IPS-18c (cell line): ENCODE measurements at regions not wholly inside any gene's neighbourhood (a gene's known extent, or its start where the extent isn't known, plus 50 kb on each side); places are given as distances from the start of the nearest gene placed in this dataset.

Source experiments
- H3K4me3 ChIP-seq: 2 replicates; pipeline ENCODE4 v1.7.0; 2013; ENCODE audit warnings: low read depth, mild to moderate bottlenecking, low read length, moderate library complexity; ENCODE audit not compliant: insufficient read depth
- H3K9me3 ChIP-seq: one replicate; pipeline ENCODE4 v1.6.1; 2013; ENCODE audit warnings: mild to moderate bottlenecking, low read length, moderate library complexity; ENCODE audit not compliant: control insufficient read depth, insufficient read depth

DNA sequence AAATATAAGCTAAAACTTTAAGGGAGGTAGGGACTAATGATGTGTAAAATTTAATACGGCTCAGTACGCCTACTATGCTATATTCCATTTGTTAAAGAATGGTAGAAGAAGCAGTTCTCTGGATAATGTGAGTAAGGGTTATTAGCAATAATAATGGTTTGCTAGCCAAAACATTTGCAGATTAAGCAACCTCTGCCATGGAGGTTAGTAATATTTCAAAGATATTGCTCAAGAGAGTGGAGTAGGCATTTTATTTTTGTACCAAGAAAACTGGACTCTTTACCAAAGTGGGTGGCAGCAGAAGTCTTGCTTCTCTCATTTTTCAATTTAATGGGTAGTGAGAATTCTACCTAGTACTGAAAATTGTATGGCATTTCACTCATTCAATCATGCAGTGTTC lies 158.9 kb upstream of the TMEM106B start:
- Histone ChIP-seq H3K4me3 (no peak overlapping the region), H3K9me3 (no peaks in the 10 kb centered on the region)

DNA sequence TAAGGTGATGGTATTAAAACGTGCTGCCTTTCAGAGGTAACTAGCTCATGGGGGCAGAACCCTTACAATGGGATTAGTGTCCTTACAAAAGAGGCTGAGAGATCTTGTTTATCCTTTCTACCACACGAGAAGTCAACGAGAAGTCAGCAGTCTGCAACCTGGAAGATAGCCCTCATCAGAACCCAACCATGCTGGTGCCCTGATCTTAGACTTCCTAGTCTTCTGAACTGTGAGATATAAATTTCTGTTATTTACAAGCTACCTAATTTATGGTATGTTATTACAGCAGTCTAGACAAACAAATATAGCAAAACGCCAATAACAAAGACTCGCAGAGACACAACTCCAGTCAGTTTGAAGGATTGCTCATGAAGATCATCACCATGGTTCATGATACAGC lies 157.5 kb upstream of the TMEM106B start:
- Histone ChIP-seq H3K9me3 (no peaks in the 10 kb centered on the region), H3K4me3 (no peak overlapping the region)

DNA sequence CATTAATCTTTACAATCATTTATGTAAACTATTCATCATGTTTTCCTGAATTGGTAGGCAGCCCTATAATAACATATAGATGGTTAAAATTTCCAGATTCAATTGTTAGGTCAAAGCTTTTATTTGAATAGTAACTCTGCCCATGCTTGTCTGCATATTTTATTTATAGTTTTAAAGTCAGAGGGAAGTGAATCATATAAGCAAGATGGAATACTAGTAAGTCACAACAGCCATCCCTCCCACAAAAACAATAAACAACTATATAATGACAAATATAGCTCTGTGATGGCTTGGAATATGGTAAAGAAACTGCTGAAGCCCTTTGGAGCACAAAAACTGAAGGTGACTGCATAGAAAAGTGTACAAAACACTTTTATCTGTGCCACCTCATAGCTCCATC lies 156.3 kb upstream of the TMEM106B start:
- Histone ChIP-seq H3K9me3 (no peaks in the 10 kb centered on the region), H3K4me3 (no peak overlapping the region)

DNA sequence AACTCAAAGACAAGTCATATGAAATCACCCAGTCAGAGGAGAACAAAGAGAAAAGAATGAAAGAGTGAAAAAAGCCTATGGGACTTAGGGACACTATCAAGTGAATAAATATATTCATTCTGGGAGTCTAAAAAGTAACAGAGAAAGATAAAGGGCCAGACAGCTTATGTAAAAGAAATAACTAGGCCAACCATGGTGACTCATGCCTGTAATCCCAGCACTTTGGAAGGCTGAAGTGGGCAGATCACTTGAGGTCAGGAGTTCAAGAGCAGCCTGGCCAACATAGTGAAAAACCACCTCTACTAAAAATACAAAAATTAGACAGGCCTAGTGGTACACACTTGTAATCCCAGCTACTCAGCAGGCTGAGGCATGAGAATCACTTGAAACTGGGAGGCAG lies 154.7 kb upstream of the TMEM106B start:
- H3K4me3 ChIP-seq = no peak overlapping the region
- no peaks in the 10 kb centered on the region for H3K9me3 ChIP-seq

DNA sequence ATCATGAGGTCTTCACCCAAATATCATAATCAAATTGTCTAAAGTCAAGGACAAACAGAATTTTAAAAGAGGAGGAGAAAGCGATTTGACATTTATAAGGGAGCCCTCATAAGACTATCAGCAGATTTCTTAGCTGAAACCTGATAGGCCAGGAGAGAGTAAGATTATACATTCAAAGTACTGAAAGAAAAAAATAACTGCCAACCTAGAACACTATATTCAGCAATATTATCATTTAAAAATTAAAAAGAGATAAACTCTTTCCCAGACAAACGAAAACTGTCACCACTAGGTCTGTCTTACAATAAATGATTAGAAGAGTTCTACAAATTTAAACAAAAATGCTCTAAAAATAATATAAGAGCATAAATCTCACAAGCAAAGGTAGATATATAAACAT lies 154.1 kb upstream of the TMEM106B start:
- Histone ChIP-seq H3K4me3 (no peak overlapping the region), H3K9me3 (no peaks in the 10 kb centered on the region)

DNA sequence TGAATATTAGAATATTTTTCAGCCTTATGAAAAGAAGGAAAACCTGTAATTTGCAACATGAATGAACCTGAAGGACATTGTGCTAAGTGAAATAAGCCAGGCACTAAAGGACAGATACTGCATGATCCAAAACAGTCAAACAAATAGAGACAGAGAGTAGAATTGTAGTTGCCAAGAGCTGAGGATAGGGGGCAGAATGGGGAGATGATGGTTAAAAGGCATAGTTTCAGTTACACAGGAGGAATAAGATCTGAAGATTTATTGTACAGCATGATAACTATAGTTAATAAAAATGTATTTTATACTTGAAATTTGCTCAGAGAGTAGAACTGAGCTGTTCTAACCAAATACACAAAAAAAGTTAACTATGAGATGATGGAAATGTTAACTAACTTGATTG lies 149.0 kb upstream of the TMEM106B start:
- H3K4me3 ChIP-seq = no peak overlapping the region
- H3K9me3 ChIP-seq = no peaks in the 10 kb centered on the region

DNA sequence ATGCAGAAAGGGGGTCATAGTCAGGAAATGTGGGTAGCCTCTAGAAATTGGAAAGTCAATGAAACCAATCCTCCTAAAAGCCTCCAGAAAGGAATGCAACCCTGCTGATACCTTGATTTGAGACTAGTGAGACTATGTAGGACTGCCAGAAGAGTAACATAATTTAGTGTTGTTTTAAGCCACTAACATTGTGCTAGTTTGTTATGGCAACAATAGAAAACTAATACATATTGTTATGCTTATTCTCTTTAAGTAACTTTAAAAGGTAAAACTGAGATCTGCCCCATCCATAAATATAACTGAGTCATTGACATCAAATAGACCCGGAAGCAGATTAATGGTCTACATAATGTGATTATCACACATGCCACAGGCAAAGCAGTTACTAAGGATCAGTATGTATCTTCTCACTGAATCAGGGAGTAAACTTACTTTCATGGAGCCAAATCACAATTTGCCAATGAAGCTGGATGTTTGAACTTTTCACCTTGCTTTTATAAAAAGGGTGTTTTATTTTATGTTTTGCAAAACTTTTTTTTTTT lies 146.4 kb upstream of the TMEM106B start:
- no peaks in the 10 kb centered on the region for H3K9me3 ChIP-seq
- no peak overlapping the region for H3K4me3 ChIP-seq

DNA sequence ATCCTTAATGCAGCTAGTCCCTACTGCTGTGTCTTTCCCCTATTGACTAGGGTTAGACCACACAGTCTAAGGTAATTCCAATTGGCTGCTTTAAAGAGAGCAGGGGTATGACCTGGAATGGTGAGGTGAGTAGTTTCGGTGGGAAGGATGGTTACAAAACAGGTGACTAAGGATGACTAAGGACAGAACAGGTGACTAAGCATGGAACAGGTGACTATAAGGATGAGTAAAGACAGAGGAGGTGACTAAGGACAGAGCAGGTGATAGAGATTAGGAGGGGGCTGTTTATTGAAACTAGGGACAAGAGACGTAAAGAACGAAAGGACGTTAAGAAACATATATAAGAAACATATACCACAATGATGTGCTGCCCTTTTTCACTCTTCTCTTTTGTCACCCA lies 145.1 kb upstream of the TMEM106B start:
- Histone ChIP-seq H3K9me3 (no peaks in the 10 kb centered on the region), H3K4me3 (no peak overlapping the region)

DNA sequence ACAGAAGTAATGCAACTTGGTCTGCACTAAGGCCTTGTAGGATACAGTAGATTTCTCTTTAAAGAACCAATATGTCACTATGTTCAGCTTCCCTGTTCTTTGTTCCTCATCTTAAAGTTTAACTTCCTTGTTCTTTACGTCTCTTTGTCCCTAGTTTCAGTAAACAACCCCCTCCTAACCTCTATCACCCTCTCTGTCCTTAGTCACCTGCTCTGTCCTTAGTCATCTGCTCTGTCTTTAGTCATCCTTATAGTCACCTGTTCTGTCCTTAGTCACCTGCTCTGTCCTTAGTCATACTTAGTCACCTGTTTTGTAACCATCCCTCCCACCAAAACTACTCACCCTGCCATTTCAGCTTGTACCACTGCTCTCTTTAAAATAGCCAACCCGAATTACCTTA lies 144.6 kb upstream of the TMEM106B start:
- H3K9me3 ChIP-seq = no peaks in the 10 kb centered on the region
- H3K4me3 ChIP-seq = no peak overlapping the region

DNA sequence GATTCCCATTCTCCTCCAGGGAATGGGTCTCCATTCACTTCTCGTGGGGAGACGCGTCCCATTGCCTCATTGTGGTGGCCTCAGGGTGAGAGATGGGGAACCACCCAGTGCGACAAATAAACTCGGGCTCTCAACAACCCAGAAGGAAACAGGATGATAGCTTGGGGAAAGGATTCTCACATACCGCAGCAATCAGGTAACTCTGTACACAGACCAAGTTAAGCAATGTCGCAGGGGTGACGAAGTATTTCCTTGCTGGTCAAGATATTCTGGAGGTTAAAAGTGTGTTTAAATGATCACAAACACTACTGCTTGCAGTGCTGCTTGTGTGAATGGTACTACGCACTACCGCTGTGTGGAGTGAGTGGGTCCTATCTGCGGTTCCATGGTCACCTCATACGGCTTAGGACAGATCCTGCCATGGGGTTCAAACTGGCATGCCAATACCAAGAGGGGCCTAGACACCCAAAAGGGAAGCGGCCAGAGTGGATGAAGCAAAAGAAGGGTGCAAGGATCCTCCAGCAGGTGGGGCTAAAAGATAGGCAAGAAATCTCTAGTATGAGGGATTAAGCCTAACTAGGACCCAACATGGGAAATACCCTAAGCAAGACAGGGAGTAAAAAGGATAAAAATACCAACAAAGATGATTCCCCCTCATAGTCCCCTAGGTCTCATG lies 143.8 kb upstream of the TMEM106B start:
- H3K4me3 ChIP-seq = no peak overlapping the region
- no peaks in the 10 kb centered on the region for H3K9me3 ChIP-seq

DNA sequence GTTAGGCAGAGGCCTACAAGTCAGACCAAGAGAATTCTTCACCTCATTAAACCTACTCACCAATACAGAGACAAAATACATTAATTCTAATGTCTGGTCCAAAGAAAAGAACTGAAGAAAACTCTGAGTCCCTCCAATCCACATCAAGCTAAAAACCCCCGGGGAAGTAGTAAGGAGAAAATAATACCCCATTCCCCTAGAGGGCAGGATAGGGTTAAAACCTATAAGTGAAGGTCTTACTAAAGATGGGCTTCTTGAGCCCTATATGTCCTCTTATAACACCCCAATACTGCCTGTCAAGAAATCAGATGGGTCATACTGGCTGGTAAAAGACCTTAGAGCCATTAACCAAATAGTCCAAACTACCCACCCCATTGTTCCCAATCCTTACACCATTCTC lies 141.3 kb upstream of the TMEM106B start:
- peaks cover 3% of the 10 kb centered on the region for H3K9me3 ChIP-seq

DNA sequence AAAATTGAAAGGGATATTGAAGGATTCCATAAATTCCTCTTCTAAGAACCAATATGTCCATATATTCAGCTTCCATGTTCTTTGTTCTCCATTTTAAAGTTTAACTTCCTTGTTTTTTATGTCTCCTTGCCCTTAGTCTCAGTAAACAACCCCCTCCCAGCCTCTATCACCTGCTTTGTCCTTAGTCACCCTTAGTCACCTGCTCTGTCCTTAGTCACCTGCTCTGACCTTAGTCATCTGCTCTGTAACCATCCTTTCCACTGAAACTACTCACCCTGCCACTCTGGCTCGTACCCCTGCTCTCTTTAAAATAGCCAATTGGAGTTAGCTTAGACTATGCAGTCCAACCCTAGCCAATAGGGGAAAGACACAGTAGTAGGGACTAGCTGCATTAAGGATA lies 136.2 kb upstream of the TMEM106B start:
- Histone ChIP-seq H3K9me3 (peaks cover 11% of the 10 kb centered on the region), H3K4me3 (no peak overlapping the region)

More for the DNA sequence above, 141.3 kb upstream of the TMEM106B start:
- no peak overlapping the region for H3K4me3 ChIP-seq

DNA sequence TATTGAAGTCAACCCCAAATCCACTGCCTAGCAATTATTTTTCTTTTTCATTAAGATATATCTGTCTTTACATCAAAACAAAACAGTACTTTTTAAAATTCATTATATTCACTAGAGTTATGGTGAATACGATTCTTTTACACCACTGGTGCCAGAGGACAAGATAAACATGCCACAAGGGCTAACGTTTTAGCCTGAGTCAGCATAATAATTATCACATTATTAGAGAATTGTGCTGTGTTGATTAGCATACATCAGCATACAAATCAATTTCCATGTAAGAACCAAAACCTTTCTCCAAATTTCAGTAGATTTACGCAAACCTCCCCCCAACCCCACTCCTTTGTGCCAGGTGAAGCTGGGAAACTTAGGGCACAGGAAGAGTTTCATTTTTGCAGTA lies 131.1 kb upstream of the TMEM106B start:
- Histone ChIP-seq H3K4me3 (no peak overlapping the region), H3K9me3 (peaks cover 6% of the 10 kb centered on the region)

DNA sequence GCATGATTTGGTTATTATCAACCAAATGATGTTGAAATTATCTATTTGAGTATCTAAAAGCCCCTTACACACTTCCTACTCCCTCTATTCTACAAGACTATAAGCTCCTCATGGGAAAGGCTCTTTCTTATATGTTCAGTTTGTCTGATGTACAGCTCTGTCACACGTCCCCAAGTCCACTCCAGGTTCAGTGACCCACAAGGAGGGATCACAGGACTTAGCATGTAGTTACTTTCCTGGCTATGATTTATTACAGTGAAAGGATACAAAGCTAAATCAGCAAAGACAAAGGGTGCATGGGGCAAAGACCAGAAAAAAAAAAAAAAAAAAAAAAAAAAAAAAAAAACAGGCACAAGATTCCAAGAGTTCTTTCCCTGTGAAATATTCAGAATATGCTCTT lies 125.6 kb upstream of the TMEM106B start:
- H3K4me3 ChIP-seq = no peak overlapping the region

DNA sequence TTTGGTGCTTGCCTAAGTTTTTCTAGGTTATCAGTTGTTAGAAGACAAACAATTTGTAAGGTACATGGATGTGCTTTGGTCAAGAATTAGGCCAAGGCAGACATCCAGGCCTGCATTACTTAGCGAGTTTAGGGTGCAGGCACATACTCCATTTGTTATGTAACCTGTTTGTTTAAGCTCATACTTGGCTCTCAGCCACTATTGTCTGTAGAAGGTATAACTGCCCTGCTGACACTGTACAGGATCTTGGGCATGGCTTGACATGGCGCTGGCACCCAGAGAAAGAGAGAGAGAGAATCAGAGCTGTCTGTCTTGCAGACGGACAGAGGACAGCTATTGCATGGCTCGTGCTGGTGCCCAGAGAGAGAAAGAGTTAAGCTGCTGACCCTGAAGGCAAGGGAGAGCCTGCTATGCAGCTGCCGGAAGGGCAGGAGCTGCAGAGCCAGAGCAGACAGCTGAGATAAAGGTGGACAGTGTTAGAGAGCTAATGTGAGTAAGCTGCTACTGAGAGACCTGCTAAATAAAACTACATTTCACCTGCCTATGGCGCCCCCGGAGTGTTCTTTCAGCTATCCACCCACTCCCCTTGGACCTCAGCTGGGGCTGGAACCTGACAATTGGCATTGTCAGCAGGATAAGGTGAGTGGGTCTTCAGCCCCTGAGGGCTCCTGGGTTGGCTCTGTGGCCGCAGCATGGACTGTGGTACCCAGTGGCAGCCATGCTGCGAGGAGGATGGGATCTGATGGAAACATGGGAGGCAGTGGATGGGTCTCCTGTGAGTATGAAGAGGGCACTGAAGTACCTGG lies 120.9 kb upstream of the TMEM106B start:
- H3K4me3 ChIP-seq = no peak overlapping the region

More for the DNA sequence above, 125.6 kb upstream of the TMEM106B start:
- H3K9me3 ChIP-seq = no peaks in the 10 kb centered on the region

DNA sequence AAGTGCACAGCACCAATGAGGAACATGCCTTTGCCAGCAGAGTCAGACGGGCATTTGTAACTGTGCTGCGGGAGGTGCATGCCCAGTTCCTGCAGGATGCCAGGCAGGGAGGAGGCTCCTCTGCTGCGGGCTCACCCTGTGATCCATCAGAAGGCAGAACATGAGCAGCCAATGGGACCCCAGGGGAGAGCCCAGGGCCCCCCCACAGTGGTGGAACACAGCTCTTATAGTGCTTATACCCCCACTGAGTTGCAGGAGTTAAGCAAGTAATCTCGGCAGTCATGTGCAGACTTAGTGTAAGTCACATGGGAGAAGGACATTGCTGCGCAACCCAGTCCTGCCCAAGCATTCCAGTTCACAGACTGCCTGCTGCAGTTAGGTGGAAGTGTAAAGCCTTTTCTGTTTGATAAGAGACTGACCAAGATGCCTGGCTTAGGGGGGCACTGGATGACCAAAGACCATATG lies 120.3 kb upstream of the TMEM106B start:
- no peaks in the 10 kb centered on the region for H3K9me3 ChIP-seq
- no peak overlapping the region for H3K4me3 ChIP-seq

More for the DNA sequence above, 120.9 kb upstream of the TMEM106B start:
- H3K9me3 ChIP-seq = no peaks in the 10 kb centered on the region

DNA sequence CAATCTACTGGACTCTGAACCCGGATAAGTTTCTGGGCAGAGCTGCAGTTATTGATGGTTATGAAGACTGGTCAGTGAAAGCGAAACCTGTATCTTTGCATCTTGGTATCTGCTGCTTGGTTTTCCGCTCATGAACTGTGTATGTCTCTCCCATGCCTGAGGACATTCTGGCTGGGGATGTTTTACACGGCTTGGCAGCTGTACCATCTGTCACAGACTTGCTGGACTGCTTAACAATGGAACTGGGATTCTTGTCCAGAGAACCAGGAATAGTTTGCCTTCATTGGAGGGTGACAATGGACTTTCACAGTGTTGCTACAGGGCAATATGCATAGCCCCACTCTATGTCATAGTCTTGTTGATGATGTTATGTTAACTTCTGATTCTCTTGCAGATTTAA lies 119.9 kb upstream of the TMEM106B start:
- no peak overlapping the region for H3K4me3 ChIP-seq

DNA sequence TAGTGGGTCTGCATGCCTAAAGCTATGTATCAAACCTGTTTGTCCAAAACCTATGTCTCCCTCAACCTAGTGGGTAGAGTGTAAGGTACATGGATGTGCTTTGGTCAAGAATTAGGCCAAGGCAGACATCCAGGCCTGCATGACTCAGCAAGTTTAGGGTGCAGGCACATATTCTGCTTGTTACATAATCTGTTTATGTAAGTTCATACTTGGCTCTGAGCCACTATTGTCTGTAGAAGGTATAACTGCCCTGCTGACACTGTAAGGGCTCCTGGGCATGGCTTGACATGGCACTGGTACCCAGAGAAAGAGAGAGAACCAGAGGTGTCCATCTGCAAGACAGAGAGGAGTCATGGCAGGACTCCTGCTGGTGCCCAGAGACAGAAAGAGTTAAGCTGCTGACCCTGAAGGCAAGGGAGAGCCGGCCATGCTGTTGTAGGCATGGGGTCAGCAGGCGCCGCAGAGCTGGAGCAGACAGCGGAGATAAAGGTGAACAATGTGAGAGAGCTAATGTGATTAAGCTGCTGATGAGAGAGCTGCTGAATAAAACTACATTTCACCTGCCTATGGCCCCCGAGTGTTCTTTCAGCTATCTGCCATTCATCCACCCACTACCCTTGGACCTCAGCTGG lies 118.5 kb upstream of the TMEM106B start:
- H3K9me3 ChIP-seq = no peaks in the 10 kb centered on the region

More for the DNA sequence above, 119.9 kb upstream of the TMEM106B start:
- no peaks in the 10 kb centered on the region for H3K9me3 ChIP-seq

More for the DNA sequence above, 118.5 kb upstream of the TMEM106B start:
- no peak overlapping the region for H3K4me3 ChIP-seq
